ENCODE measurements at regions not wholly inside any gene's neighbourhood (a gene's known extent, or its start where the extent isn't known, plus 50 kb on each side); places are given as distances from the start of the nearest gene placed in this dataset.

DNA sequence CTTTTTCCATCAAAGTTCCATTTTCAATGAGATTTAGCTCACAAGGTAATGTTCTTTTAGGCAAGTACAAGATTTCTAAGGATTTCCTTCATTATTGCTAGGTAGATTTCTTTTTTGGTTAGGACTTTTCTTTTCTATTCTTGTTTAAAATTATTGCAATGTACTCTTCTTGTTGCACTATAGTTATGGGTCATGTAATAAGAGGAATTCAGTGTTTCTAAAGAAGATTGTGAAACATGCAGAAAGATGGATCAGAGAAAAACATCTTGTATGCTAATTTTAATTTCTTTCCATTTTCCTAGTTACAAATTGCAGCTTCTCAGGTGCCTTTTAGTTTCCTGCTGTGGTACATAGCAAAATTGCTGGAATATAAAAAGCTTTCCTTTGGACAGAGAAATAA, 56.1 kb downstream of the BTG1 start:
- Histone ChIP-seq H3K27me3 (ENCODE audit: control insufficient read depth, insufficient read depth, low read length) (no peaks in the 10 kb centered on the region), H3K4me3 (ENCODE audit: low read depth, low read length) (no peak overlapping the region), H3K9me3 (ENCODE audit: control insufficient read depth, insufficient read depth, low read length) (no peaks in the 10 kb centered on the region), H3K27ac (ENCODE audit: low read depth, low read length) (no peak overlapping the region)
- ChIA-PET POLR2A (interaction anchor here (0.6 to 1.6 kb wide), 3 partner anchors 14 to 135 kb away, joined by 3 to 7 read pairs (median 4); partner anchors contain the start of gene BTG1), CTCF (interaction anchor here (1.5 to 1.6 kb wide), 2 partner anchors 278 to 708 kb away, joined by 5 to 6 read pairs; no protein-coding TSS in a partner anchor)
- TF ChIP-seq, protein P1, sequence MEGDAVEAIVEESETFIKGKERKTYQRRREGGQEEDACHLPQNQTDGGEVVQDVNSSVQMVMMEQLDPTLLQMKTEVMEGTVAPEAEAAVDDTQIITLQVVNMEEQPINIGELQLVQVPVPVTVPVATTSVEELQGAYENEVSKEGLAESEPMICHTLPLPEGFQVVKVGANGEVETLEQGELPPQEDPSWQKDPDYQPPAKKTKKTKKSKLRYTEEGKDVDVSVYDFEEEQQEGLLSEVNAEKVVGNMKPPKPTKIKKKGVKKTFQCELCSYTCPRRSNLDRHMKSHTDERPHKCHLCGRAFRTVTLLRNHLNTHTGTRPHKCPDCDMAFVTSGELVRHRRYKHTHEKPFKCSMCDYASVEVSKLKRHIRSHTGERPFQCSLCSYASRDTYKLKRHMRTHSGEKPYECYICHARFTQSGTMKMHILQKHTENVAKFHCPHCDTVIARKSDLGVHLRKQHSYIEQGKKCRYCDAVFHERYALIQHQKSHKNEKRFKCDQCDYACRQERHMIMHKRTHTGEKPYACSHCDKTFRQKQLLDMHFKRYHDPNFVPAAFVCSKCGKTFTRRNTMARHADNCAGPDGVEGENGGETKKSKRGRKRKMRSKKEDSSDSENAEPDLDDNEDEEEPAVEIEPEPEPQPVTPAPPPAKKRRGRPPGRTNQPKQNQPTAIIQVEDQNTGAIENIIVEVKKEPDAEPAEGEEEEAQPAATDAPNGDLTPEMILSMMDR (IDR thresholded peaks at IDR 0.05; ENCODE audit: low read depth, low read length) = no peak
- DNase-seq (ENCODE audit: low read depth, low spot score) = no peak

GRCh38 chr12:92088805-92089204, 56.8 kb downstream of the BTG1 start:
- no peak overlapping the region for H3K27ac ChIP-seq (ENCODE audit: low read depth, low read length)
- no peaks in the 10 kb centered on the region for H3K27me3 ChIP-seq (ENCODE audit: control insufficient read depth, insufficient read depth, low read length)
- CTCF ChIA-PET = interaction anchor here (0.9 to 1.6 kb wide), 3 partner anchors 19 to 707 kb away, joined by 3 to 6 read pairs (median 5); no protein-coding TSS in a partner anchor
- H3K4me3 ChIP-seq (ENCODE audit: low read depth, low read length) = no peak overlapping the region
- TF ChIP-seq, protein P1 (IDR thresholded peaks at IDR 0.05; ENCODE audit: low read depth, low read length) = no peak
- POLR2A ChIA-PET = interaction anchor here (0.6 to 1.6 kb wide), 3 partner anchors 13 to 135 kb away, joined by 3 to 7 read pairs (median 4); partner anchors contain the start of gene BTG1
- no peak for DNase-seq (ENCODE audit: low read depth, low spot score)
- no peaks in the 10 kb centered on the region for H3K9me3 ChIP-seq (ENCODE audit: control insufficient read depth, insufficient read depth, low read length)

GRCh38 chr12:92085736-92086040, 60.0 kb downstream of the BTG1 start:
- CTCF ChIA-PET = interaction anchor here (1.2 to 1.5 kb wide), 3 partner anchors 273 to 703 kb away, joined by 4 to 6 read pairs (median 4); no protein-coding TSS in a partner anchor
- H3K9me3 ChIP-seq (ENCODE audit: control insufficient read depth, insufficient read depth, low read length) = no peaks in the 10 kb centered on the region
- no peak overlapping the region for H3K27ac ChIP-seq (ENCODE audit: low read depth, low read length)
- H3K4me3 ChIP-seq (ENCODE audit: low read depth, low read length) = no peak overlapping the region
- H3K27me3 ChIP-seq (ENCODE audit: control insufficient read depth, insufficient read depth, low read length) = no peaks in the 10 kb centered on the region
- DNase-seq (ENCODE audit: low read depth, low spot score) = no peak
- TF ChIP-seq, protein P1 (IDR thresholded peaks at IDR 0.05; ENCODE audit: low read depth, low read length) = no peak
- POLR2A ChIA-PET = interaction anchor here (1.5 to 2.0 kb wide), 2 partner anchors 10 to 60 kb away, joined by 6 to 7 read pairs; partner anchors contain the start of gene BTG1

DNA sequence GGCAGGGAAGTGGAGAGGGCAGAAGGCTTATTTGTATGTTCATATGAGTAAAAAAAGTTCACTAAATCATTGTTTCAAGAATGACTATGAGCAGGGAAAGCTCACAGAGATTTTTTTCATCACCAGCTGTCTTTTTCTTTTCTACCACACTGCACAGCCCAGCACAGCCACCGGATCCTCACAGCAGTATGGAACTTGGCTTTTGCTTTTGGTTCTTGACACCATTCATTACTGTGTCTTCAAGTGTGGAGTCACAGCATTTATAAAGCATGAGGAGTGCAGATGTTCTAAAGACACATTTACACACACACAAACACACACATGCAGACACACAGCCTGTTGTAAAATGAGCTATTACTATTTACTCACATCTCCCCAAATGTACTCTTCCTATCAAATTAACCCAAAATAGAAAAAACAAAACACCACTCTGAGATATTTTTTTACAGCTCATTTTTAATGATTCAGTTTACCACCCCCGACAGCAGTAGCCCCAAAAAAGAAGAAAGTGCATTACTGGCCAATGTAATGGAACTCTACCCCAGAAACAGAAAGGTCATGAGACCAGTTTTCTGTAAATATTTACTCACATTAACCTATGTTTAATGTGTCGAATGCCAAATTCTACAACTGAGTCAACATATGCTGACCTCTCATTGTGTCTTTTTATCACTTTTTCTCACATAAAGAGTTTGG, 60.5 kb downstream of the BTG1 start:
- H3K27ac ChIP-seq (ENCODE audit: low read depth, low read length) = no peak overlapping the region
- H3K9me3 ChIP-seq (ENCODE audit: control insufficient read depth, insufficient read depth, low read length) = no peaks in the 10 kb centered on the region
- no peaks in the 10 kb centered on the region for H3K27me3 ChIP-seq (ENCODE audit: control insufficient read depth, insufficient read depth, low read length)
- ChIA-PET POLR2A (interaction anchor here (0.7 to 2.0 kb wide), 4 partner anchors 10 to 60 kb away, joined by 3 to 7 read pairs (median 5); partner anchors contain the start of gene BTG1), CTCF (interaction anchor here (0.9 to 1.5 kb wide), 4 partner anchors 273 to 704 kb away, joined by 4 to 6 read pairs (median 5); no protein-coding TSS in a partner anchor)
- H3K4me3 ChIP-seq (ENCODE audit: low read depth, low read length) = no peak overlapping the region
- DNase-seq (ENCODE audit: low read depth, low spot score) = no peak
- TF ChIP-seq, protein P1 (IDR thresholded peaks at IDR 0.05; ENCODE audit: low read depth, low read length) = no peak

DNA sequence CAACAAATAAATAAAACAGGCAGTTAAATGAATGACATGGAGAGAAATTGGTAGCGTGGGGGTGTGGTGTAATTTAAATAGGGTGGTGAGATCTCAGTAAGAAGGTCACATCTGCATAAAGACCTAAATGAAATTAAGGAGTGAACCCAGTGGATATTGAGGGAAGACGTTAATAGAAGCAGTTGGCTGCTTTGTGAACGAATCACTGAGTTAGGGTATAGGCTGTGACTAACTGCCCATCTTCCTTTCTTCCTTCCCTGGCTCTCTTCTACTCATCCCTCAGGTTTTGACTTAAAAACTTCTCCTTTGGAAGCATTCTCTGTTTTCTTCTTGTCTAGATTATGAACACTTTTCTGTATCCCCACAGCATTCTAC, 64.7 kb downstream of the BTG1 start:
- DNase-seq (ENCODE audit: low read depth, low spot score) = no peak
- Histone ChIP-seq H3K27ac (ENCODE audit: low read depth, low read length) (peak overlapping the region; percentile 33), H3K9me3 (ENCODE audit: control insufficient read depth, insufficient read depth, low read length) (no peaks in the 10 kb centered on the region), H3K27me3 (ENCODE audit: control insufficient read depth, insufficient read depth, low read length) (no peaks in the 10 kb centered on the region), H3K4me3 (ENCODE audit: low read depth, low read length) (no peak overlapping the region)
- CTCF ChIA-PET = no interaction called here
- POLR2A ChIA-PET = no interaction called here
- TF ChIP-seq, protein P1 (IDR thresholded peaks at IDR 0.05; ENCODE audit: low read depth, low read length) = no peak

All from AG04450 (cell line).